ENCODE measurements at regions not wholly inside any gene's neighbourhood (a gene's known extent, or its start where the extent isn't known, plus 50 kb on each side); places are given as distances from the start of the nearest gene placed in this dataset.

GRCh38 chrX:81411517-81411916 is 209.6 kb downstream of the SH3BGRL start:
- TF ChIP-seq ZNF274 (IDR thresholded peaks at IDR 0.05; ENCODE audit: low read depth, low read length): no peak
- TF ChIP-seq YY1 (IDR thresholded peaks at IDR 0.05; ENCODE audit: insufficient read depth, insufficient read length): no peak
- TF ChIP-seq SUZ12 (IDR thresholded peaks at IDR 0.05; ENCODE audit: extremely low read depth, insufficient read depth, insufficient read length): no peak
